H9 (cell line): ENCODE measurements at regions not wholly inside any gene's neighbourhood (a gene's known extent, or its start where the extent isn't known, plus 50 kb on each side); places are given as distances from the start of the nearest gene placed in this dataset.

ENCODE experiments used
- DNase-seq: peaks from one replicate; pipeline ENCODE4 v3.0.0-alpha.2; 2017
- H2AFZ ChIP-seq: one replicate; pipeline ENCODE4 v1.6.1; 2013; ENCODE audit warnings: mild to moderate bottlenecking, low read length, control low read depth, moderate library complexity
- H2AK5ac ChIP-seq: 2 replicates; pipeline ENCODE4 v1.6.1; 2013; ENCODE audit warnings: low read length, control low read depth, mixed read lengths; ENCODE audit not compliant: insufficient read length
- H2BK120ac ChIP-seq: one replicate; pipeline ENCODE4 v1.6.1; 2013; ENCODE audit warnings: low read depth, mild to moderate bottlenecking, low read length, control low read depth, inconsistent platforms; ENCODE audit not compliant: poor library complexity, severe bottlenecking
- H2BK12ac ChIP-seq: 2 replicates; pipeline ENCODE4 v1.6.1; 2013; ENCODE audit warnings: low read length, control low read depth, mixed read lengths, low read depth; ENCODE audit not compliant: insufficient read length
- H2BK15ac ChIP-seq: 2 replicates; pipeline ENCODE4 v1.6.1; 2013; ENCODE audit warnings: low read depth, low read length, control low read depth
- H2BK20ac ChIP-seq: one replicate; pipeline ENCODE4 v1.6.1; 2013; ENCODE audit warnings: low read depth, mild to moderate bottlenecking, low read length, control low read depth, inconsistent platforms; ENCODE audit not compliant: poor library complexity, severe bottlenecking
- H2BK5ac ChIP-seq: 2 replicates; pipeline ENCODE4 v1.6.1; 2013; ENCODE audit warnings: low read length, control low read depth, mixed read lengths; ENCODE audit not compliant: insufficient read length
- H3K14ac ChIP-seq: 2 replicates; pipeline ENCODE4 v1.6.1; 2013; ENCODE audit warnings: low read length, control low read depth; ENCODE audit not compliant: insufficient read depth
- H3K18ac ChIP-seq: 2 replicates; pipeline ENCODE4 v1.6.1; 2013; ENCODE audit warnings: low read depth, mild to moderate bottlenecking, mixed read lengths, low read length, control low read depth; ENCODE audit not compliant: insufficient read length
- H3K23ac ChIP-seq: 2 replicates; pipeline ENCODE4 v1.6.1; 2013; ENCODE audit warnings: low read length, control low read depth, mixed read lengths, low read depth; ENCODE audit not compliant: insufficient read length
- H3K23me2 ChIP-seq: 2 replicates; pipeline ENCODE4 v1.6.1; 2013; ENCODE audit warnings: low read depth, mild to moderate bottlenecking, mixed read lengths, low read length, control low read depth; ENCODE audit not compliant: insufficient read length, poor library complexity, severe bottlenecking
- H3K27ac ChIP-seq: 2 replicates; pipeline ENCODE4 v1.5.1; 2013; ENCODE audit warnings: low read length, control low read depth, mixed read lengths, low read depth; ENCODE audit not compliant: insufficient read length
- H3K27me3 ChIP-seq: 2 replicates; pipeline ENCODE4 v1.6.1; 2013; ENCODE audit warnings: low read length, control low read depth, inconsistent platforms; ENCODE audit not compliant: insufficient read depth
- H3K4ac ChIP-seq: 2 replicates; pipeline ENCODE4 v1.6.1; 2013; ENCODE audit warnings: low read depth, mild to moderate bottlenecking, control low read depth, inconsistent platforms, low read length, moderate library complexity
- H3K4me1 ChIP-seq: 2 replicates; pipeline ENCODE4 v1.6.1; 2013; ENCODE audit warnings: low read length, control low read depth, inconsistent platforms; ENCODE audit not compliant: insufficient read depth
- H3K4me2 ChIP-seq: 2 replicates; pipeline ENCODE4 v1.6.1; 2013; ENCODE audit warnings: low read length, control low read depth, mixed read lengths; ENCODE audit not compliant: insufficient read length, insufficient read depth
- H3K56ac ChIP-seq: 2 replicates; pipeline ENCODE4 v1.6.1; 2013; ENCODE audit warnings: low read depth, mild to moderate bottlenecking, mixed read lengths, low read length, control low read depth; ENCODE audit not compliant: insufficient read length
- H3K79me1 ChIP-seq: 2 replicates; pipeline ENCODE4 v1.6.1; 2013; ENCODE audit warnings: low read depth, mild to moderate bottlenecking, moderate library complexity, low read length, control low read depth, inconsistent platforms; ENCODE audit not compliant: insufficient read depth, poor library complexity, severe bottlenecking
- H3K79me2 ChIP-seq: 2 replicates; pipeline ENCODE4 v1.6.1; 2013; ENCODE audit warnings: low read length, control low read depth, inconsistent platforms; ENCODE audit not compliant: insufficient read depth
- H3K9ac ChIP-seq: 2 replicates; pipeline ENCODE4 v1.6.1; 2013; ENCODE audit warnings: low read length, control low read depth, mixed read lengths; ENCODE audit not compliant: insufficient read length; ENCODE audit errors: extremely low read depth
- H3K9me3 ChIP-seq: one replicate; pipeline ENCODE4 v1.6.1; 2013; ENCODE audit warnings: low read depth, low read length, inconsistent platforms; ENCODE audit not compliant: control insufficient read depth
- H3T11ph ChIP-seq: one replicate; pipeline ENCODE4 v1.6.1; 2013; ENCODE audit warnings: mild to moderate bottlenecking, low read length, control low read depth, inconsistent platforms
- H4K20me1 ChIP-seq: one replicate; pipeline ENCODE4 v1.6.1; 2013; ENCODE audit not compliant: control insufficient read depth, insufficient read length, insufficient read depth
- H4K5ac ChIP-seq: 2 replicates; pipeline ENCODE4 v1.6.1; 2013; ENCODE audit warnings: low read depth, mild to moderate bottlenecking, mixed read lengths, low read length, control low read depth; ENCODE audit not compliant: insufficient read length
- H4K8ac ChIP-seq: replicated peaks from 2 replicates; pipeline ENCODE4 v1.6.1; 2013; ENCODE audit warnings: low read length, control low read depth, mixed read lengths, low read depth; ENCODE audit not compliant: insufficient read length
- H4K91ac ChIP-seq: 2 replicates; pipeline ENCODE4 v1.6.1; 2013; ENCODE audit warnings: low read depth, mild to moderate bottlenecking, moderate library complexity, mixed read lengths, low read length, control low read depth; ENCODE audit not compliant: insufficient read length
- H3K27ac Mint-ChIP-seq, 3 experiments: 2 replicates in 2 of 3; 3 replicates in 1 of 3; pipeline ENCODE4 v1.8.0; 2020 to 2021; ENCODE audit warnings: mixed read lengths in 3 of 3, mild to moderate bottlenecking in 1 of 3, moderate library complexity in 1 of 3
- H3K27me3 Mint-ChIP-seq: 2 replicates; pipeline ENCODE4 v1.8.0; 2021; ENCODE audit warnings: low read depth, mild to moderate bottlenecking, moderate library complexity, mixed read lengths
- H3K36me3 Mint-ChIP-seq, 3 experiments: 2 replicates in 2 of 3; 3 replicates in 1 of 3; pipeline ENCODE4 v1.8.0; 2020 to 2021; ENCODE audit warnings: low read depth in 3 of 3, mixed read lengths in 3 of 3; ENCODE audit not compliant: insufficient read depth in 1 of 3
- H3K4me1 Mint-ChIP-seq, 2 experiments: 2 replicates each; pipeline ENCODE4 v1.8.0; 2020; ENCODE audit warnings: mixed read lengths in 2 of 2
- H3K4me3 Mint-ChIP-seq, 2 experiments: 2 replicates in 1 of 2; 3 replicates in 1 of 2; pipeline ENCODE4 v1.8.0; 2020 to 2021; ENCODE audit warnings: mild to moderate bottlenecking in 2 of 2, mixed read lengths in 2 of 2, moderate library complexity in 1 of 2
- H3K9me3 Mint-ChIP-seq, 2 experiments: 2 replicates in 1 of 2; 3 replicates in 1 of 2; pipeline ENCODE4 v1.8.0; 2020; ENCODE audit warnings: mild to moderate bottlenecking in 2 of 2, mixed read lengths in 2 of 2, moderate library complexity in 1 of 2
- WGBS: extraction: QIAGEN DNeasy Blood & Tissue Kit; methylation state at CpG from one replicate; pipeline ENCODE4 v1.1.7; 2013; ENCODE audit warnings: missing lambda C conversion rate, low lambda C conversion rate, mixed read lengths; ENCODE audit not compliant: insufficient read length; ENCODE audit errors: extremely low coverage; 5-methylcytosine and 5-hydroxymethylcytosine counted together
- TF ChIP-seq, protein P1 (sequence below): fragments of 200-600 bp; sonication (generic); conservative IDR thresholded peaks from 3 replicates; pipeline ENCODE4 v1.8.0; 2021; ENCODE audit warnings: antibody characterized with exemption, mild to moderate bottlenecking

DNA sequence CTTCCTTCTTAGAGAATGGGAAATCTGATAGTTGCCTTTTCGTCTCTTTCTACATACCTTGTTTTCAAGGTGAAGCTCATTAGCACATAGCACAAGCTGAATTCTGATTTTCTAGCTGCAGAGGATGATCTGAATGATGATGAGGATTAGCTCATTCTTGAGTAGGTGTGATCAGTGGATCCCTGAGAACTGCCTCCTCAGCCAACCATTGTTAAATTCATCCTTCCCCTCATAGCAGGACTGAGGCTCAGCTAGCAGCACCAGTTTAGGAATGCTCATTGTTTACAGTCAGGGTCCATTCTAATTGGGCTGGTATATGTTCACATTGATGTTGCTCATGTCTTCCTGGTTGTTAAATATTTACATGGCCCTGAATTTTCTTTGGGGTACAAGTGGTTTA lies 299.9 kb upstream of the MME start:
- Histone ChIP-seq H4K20me1 (no peaks in the 10 kb centered on the region), H2BK15ac (no peak overlapping the region), H4K5ac (no peak overlapping the region), H3K79me1 (no peaks in the 10 kb centered on the region), H3K4me2 (no peak overlapping the region), H2BK12ac (no peak overlapping the region), H3K4me1 (peaks cover 2% of the 10 kb centered on the region; the same call in 1 of the 2 replicates), H3K14ac (no peak overlapping the region), H2BK20ac (no peak overlapping the region), H4K91ac (no peak overlapping the region), H3T11ph (no peak overlapping the region), H2BK5ac (no peak overlapping the region), H2AK5ac (no peak overlapping the region), H3K9ac (no peak overlapping the region), H3K27ac (no peak overlapping the region), H4K8ac (no peak overlapping the region), H2AFZ (no peak overlapping the region), H3K27me3 (no peaks in the 10 kb centered on the region), H3K23ac (no peak overlapping the region), H3K79me2 (no peaks in the 10 kb centered on the region), H3K56ac (no peak overlapping the region), H3K18ac (no peak overlapping the region), H2BK120ac (no peak overlapping the region), H3K9me3 (no peaks in the 10 kb centered on the region), H3K4ac (no peak overlapping the region), H3K23me2 (no peaks in the 10 kb centered on the region)
- Mint-ChIP-seq H3K27me3 (no peaks in the 10 kb centered on the region), H3K9me3 (no peaks in the 10 kb centered on the region), H3K36me3 (no peaks in the 10 kb centered on the region), H3K4me1 (peaks cover 14 to 19% of the 10 kb centered on the region in 2 experiments), H3K4me3 (no peak overlapping the region), H3K27ac (no peak overlapping the region)
- WGBS: no CpG with 5 or more reads among the region's 1 CpG
- no peak for DNase-seq
- TF ChIP-seq, protein P1, sequence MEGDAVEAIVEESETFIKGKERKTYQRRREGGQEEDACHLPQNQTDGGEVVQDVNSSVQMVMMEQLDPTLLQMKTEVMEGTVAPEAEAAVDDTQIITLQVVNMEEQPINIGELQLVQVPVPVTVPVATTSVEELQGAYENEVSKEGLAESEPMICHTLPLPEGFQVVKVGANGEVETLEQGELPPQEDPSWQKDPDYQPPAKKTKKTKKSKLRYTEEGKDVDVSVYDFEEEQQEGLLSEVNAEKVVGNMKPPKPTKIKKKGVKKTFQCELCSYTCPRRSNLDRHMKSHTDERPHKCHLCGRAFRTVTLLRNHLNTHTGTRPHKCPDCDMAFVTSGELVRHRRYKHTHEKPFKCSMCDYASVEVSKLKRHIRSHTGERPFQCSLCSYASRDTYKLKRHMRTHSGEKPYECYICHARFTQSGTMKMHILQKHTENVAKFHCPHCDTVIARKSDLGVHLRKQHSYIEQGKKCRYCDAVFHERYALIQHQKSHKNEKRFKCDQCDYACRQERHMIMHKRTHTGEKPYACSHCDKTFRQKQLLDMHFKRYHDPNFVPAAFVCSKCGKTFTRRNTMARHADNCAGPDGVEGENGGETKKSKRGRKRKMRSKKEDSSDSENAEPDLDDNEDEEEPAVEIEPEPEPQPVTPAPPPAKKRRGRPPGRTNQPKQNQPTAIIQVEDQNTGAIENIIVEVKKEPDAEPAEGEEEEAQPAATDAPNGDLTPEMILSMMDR: no peak
